Adipocyte (in vitro differentiated cells): ENCODE measurements at regions not wholly inside any gene's neighbourhood (a gene's known extent, or its start where the extent isn't known, plus 50 kb on each side); places are given as distances from the start of the nearest gene placed in this dataset.
"Not testable (repeated sequence)": the region's sequence is repeated elsewhere in the genome, so short reads cannot be mapped to it uniquely, and the experiment has no call there.

Experiments
- DNase-seq: peaks from one replicate; pipeline ENCODE4 v3.0.0-alpha.2; 2015; ENCODE audit warnings: low read depth
- H3K27me3 ChIP-seq: replicated peaks from 2 replicates; pipeline ENCODE4 v1.7.0; 2013; ENCODE audit warnings: mild to moderate bottlenecking, low read length, moderate library complexity; ENCODE audit not compliant: control insufficient read depth, insufficient read depth
- H3K36me3 ChIP-seq: 2 replicates; pipeline ENCODE4 v1.7.0; 2013; ENCODE audit warnings: low read length, mild to moderate bottlenecking, moderate library complexity; ENCODE audit not compliant: control insufficient read depth, insufficient read depth, severe bottlenecking
- H3K4me1 ChIP-seq: 2 replicates; pipeline ENCODE4 v1.7.0; 2013; ENCODE audit warnings: mild to moderate bottlenecking, low read length, moderate library complexity; ENCODE audit not compliant: control insufficient read depth, insufficient read depth
- H3K4me3 ChIP-seq: 2 replicates; pipeline ENCODE4 v1.7.0; 2013; ENCODE audit warnings: mild to moderate bottlenecking, low read length, moderate library complexity
- H3K9ac ChIP-seq: 2 replicates; pipeline ENCODE4 v1.7.0; 2013; ENCODE audit warnings: mild to moderate bottlenecking, low read length, moderate library complexity
- H3K9me3 ChIP-seq: 2 replicates; pipeline ENCODE4 v1.7.0; 2013; ENCODE audit warnings: mild to moderate bottlenecking, low read length, moderate library complexity; ENCODE audit not compliant: control insufficient read depth

DNA sequence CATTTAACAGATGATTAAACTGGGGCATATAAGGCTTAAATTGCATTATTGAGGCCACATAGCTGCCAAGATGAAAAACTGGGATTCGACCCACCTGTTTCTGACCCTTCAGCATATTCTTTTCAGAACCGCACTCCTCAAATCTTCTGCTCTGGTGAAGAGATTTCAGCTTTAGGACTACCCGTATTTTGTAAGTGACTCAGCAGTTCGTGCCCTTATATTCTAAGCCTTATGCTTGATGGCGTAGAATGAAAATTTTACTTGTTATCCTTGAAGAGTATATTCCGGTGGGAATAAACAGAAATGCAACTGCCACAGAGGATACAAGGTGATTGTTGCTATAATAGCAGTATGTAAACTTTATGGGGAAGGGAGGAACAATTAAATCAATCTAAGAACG is 657.1 kb downstream of the DOK5 start:
- Histone ChIP-seq H3K9me3 (no peaks in the 10 kb centered on the region), H3K4me3 (no peak overlapping the region), H3K27me3 (no peaks in the 10 kb centered on the region), H3K36me3 (no peaks in the 10 kb centered on the region), H3K9ac (no peak overlapping the region), H3K4me1 (no peaks in the 10 kb centered on the region)
- DNase-seq: no peak

- not testable (repeated sequence) for H3K27me3 ChIP-seq, H3K4me1 ChIP-seq, H3K36me3 ChIP-seq, H3K9ac ChIP-seq, H3K4me3 ChIP-seq, DNase-seq, H3K9me3 ChIP-seq
Measured at GRCh38 chr20:55117577-55117976, 642.2 kb downstream of the DOK5 start.

DNA sequence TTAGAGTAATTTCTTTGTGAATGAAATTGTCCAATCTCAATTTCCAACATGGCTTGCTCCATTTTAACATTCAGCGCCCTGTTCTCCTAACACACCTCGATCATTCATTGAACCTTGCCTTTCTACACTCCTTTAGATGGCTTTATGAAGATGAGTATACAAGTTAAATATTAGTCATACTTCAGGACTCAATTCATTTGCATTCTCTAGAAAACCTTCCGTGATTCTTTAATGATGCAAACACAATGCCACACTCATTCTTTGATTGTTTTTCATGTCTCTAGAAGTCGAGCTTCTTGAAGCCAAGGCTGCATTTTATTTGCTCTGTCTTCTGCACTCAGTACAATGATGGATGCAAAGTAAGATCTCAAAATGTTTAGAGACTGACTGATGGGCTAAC is 641.2 kb downstream of the DOK5 start:
- Histone ChIP-seq H3K9me3 (no peaks in the 10 kb centered on the region), H3K9ac (no peak overlapping the region), H3K4me3 (no peak overlapping the region), H3K4me1 (peaks cover 3% of the 10 kb centered on the region), H3K36me3 (no peaks in the 10 kb centered on the region), H3K27me3 (no peaks in the 10 kb centered on the region)
- DNase-seq: no peak

DNA sequence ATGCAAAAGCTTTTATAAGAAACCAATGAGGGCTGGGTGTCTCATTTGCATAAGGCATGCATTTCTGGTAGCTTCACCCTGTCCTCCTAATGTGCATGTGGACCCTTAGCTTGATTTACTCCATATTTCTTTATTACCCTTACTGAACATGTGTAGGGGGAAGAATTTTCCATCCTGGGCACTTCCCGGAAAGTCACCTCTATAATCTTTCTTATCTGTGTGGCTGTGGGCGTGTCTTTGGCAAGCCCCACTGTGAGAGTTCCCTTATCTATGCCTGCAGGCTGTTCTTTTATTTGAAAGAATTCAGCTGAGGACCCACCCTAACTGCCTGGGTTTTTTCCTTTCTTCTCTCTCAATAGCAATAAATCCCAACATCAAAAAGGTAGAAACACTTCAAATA is 627.8 kb downstream of the DOK5 start:
- H3K36me3 ChIP-seq: no peaks in the 10 kb centered on the region
- DNase-seq: no peak
- H3K27me3 ChIP-seq: no peaks in the 10 kb centered on the region
- H3K4me1 ChIP-seq: no peaks in the 10 kb centered on the region
- H3K9me3 ChIP-seq: no peaks in the 10 kb centered on the region
- H3K4me3 ChIP-seq: no peak overlapping the region
- H3K9ac ChIP-seq: no peak overlapping the region

- Histone ChIP-seq H3K9ac (no peak overlapping the region), H3K4me1 (no peaks in the 10 kb centered on the region), H3K27me3 (no peaks in the 10 kb centered on the region), H3K9me3 (no peaks in the 10 kb centered on the region), H3K36me3 (no peaks in the 10 kb centered on the region), H3K4me3 (no peak overlapping the region)
- no peak for DNase-seq
Measured at GRCh38 chr20:55099251-55099650, 623.9 kb downstream of the DOK5 start.

DNA sequence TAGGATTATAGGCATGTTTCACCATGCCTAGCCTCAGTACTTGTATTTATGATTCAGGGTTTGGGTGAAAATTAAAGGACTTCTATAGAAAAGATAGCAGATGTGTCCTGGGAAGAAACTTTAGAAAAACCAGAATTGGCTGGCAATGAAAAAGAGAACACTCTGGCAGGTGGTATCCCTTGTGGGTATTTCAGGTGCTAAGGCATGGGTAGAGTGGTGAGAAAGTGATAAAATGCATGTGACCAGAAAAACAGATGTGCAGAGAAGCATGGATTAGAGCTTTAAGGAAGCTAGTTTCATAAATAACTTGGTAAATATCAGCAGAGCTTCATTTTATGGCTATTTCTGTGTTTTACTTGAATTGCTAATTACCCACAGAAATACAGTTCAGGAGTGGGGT is 622.2 kb downstream of the DOK5 start:
- no peak overlapping the region for H3K9ac ChIP-seq
- no peaks in the 10 kb centered on the region for H3K4me1 ChIP-seq
- H3K9me3 ChIP-seq: peaks cover 3% of the 10 kb centered on the region
- no peak for DNase-seq
- H3K4me3 ChIP-seq: no peak overlapping the region
- H3K36me3 ChIP-seq: no peaks in the 10 kb centered on the region
- no peaks in the 10 kb centered on the region for H3K27me3 ChIP-seq

DNA sequence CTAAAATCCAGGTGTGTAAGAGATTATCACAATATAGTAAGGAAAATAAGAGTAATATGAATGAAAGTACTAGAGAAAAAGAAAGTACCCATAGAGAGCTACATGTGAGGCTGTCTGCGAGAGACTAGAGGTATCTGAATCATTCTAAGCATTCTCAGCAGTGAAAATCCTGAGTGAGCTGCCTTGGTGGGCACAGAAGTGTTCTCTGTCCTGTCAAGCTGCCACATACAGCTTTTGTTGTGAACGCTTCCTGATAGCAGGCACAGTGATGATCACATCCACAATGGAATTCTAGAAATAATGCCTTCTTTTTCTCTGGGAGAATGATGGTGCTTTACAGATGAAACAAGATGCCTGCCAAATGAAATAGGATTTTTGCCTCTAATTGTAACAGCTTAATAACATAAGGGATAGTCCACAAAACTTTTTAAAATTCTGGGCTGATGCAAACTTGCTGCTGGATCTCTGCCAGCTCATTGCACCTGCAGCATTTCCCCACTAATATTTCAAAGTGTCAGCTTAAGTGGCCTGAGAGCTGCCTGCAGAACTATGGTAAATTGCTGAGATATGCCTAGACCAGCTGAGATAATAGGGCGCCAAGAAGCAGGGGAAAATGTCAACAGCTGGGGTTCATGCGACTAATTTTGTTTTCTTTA is 620.5 kb downstream of the DOK5 start:
- Histone ChIP-seq H3K4me3 (no peak overlapping the region), H3K36me3 (no peaks in the 10 kb centered on the region), H3K9ac (no peak overlapping the region), H3K27me3 (no peaks in the 10 kb centered on the region), H3K4me1 (no peaks in the 10 kb centered on the region), H3K9me3 (peaks cover 3% of the 10 kb centered on the region)
- DNase-seq: no peak

DNA sequence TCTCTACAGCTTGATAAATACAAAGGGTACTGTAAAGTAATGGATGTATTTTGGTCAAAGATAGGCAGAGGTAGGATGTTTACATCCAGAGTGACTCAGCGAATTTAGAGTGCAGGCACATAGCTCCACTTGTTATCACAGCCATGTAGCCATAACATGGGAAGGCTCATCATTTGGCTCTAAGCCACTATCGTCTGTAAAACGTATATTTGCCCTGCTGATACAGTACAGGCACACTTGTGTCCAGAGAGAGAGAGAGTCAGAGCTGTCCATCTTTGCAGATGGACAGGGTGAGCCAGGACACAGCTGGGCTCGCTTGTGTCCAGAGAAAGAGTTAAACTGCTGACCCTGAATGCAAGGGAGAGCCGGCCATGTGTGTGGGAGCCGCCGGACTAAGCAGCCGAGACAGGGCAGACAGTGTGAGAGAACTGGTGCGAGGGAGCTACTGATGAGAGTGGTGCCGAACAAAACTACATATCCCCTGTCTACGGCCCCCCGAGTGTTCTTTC is 619.0 kb downstream of the DOK5 start:
- no peaks in the 10 kb centered on the region for H3K4me1 ChIP-seq
- H3K9ac ChIP-seq: no peak overlapping the region
- no peaks in the 10 kb centered on the region for H3K27me3 ChIP-seq
- DNase-seq: no peak
- H3K9me3 ChIP-seq: peaks cover 3% of the 10 kb centered on the region
- H3K4me3 ChIP-seq: no peak overlapping the region
- H3K36me3 ChIP-seq: no peaks in the 10 kb centered on the region

GRCh38 chr20:55090286-55090685 is 614.9 kb downstream of the DOK5 start:
- Histone ChIP-seq H3K36me3 (no peaks in the 10 kb centered on the region), H3K9me3 (peaks cover 3% of the 10 kb centered on the region), H3K4me1 (no peaks in the 10 kb centered on the region), H3K9ac (no peak overlapping the region), H3K4me3 (no peak overlapping the region), H3K27me3 (no peaks in the 10 kb centered on the region)
- no peak for DNase-seq

- Histone ChIP-seq H3K4me1 (no peaks in the 10 kb centered on the region), H3K4me3 (no peak overlapping the region), H3K9ac (no peak overlapping the region), H3K36me3 (no peaks in the 10 kb centered on the region), H3K27me3 (no peaks in the 10 kb centered on the region), H3K9me3 (no peaks in the 10 kb centered on the region)
- DNase-seq: no peak
Measured at GRCh38 chr20:55086421-55086820, 611.0 kb downstream of the DOK5 start.

- no peaks in the 10 kb centered on the region for H3K27me3 ChIP-seq
- H3K36me3 ChIP-seq: no peaks in the 10 kb centered on the region
- no peak overlapping the region for H3K9ac ChIP-seq
- no peaks in the 10 kb centered on the region for H3K4me1 ChIP-seq
- no peak for DNase-seq
- H3K4me3 ChIP-seq: no peak overlapping the region
- H3K9me3 ChIP-seq: no peaks in the 10 kb centered on the region
Measured at GRCh38 chr20:55079917-55080316, 604.5 kb downstream of the DOK5 start.

DNA sequence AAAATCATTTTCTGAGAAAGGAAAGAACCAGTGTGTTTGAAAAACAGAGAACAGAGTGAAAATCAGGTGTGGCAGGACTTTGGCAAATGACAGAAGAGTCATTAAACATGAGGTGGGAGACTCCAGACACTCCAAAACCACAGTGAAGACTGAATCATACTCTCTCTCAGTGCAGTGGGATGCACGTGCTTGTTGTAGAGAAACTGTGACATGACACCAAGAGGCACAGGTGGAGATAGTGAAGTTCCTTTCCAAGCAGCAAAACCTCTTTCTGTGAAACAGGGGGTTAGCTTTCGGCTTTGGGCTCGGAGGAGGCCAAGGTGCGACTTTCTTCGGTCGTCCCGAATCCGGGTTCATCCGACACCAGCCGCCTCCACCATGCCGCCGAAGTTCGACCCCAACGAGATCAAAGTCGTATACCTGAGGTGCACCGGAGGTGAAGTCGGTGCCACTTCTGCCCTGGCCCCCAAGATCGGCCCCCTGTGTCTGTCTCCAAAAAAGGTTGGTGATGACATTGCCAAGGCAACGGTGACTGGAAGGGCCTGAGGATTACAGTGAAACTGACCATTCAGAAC is 599.0 kb downstream of the DOK5 start:
- not testable (repeated sequence) for H3K9me3 ChIP-seq, DNase-seq, H3K36me3 ChIP-seq, H3K4me3 ChIP-seq, H3K4me1 ChIP-seq, H3K9ac ChIP-seq, H3K27me3 ChIP-seq
